ENCODE measurements at regions not wholly inside any gene's neighbourhood (a gene's known extent, or its start where the extent isn't known, plus 50 kb on each side); places are given as distances from the start of the nearest gene placed in this dataset.

GRCh38 chr13:76656500-76656899 is 229.7 kb downstream of the KCTD12 start:
- no peak overlapping the region for H3K4me3 ChIP-seq (ENCODE audit: low read depth, low read length)
- no peak for DNase-seq (ENCODE audit: low read depth)
- TF ChIP-seq CTCF (IDR thresholded peaks at IDR 0.05; ENCODE audit: low read depth, low read length, missing control alignments): no peak

GRCh38 chr13:76656056-76656455 is 230.1 kb downstream of the KCTD12 start:
- no peak for TF ChIP-seq CTCF (IDR thresholded peaks at IDR 0.05; ENCODE audit: low read depth, low read length, missing control alignments)
- no peak overlapping the region for H3K4me3 ChIP-seq (ENCODE audit: low read depth, low read length)
- no peak for DNase-seq (ENCODE audit: low read depth)

GRCh38 chr13:76654263-76654662 is 231.9 kb downstream of the KCTD12 start:
- no peak for TF ChIP-seq CTCF (IDR thresholded peaks at IDR 0.05; ENCODE audit: low read depth, low read length, missing control alignments)
- H3K4me3 ChIP-seq (ENCODE audit: low read depth, low read length): no peak overlapping the region
- DNase-seq (ENCODE audit: low read depth): no peak

- TF ChIP-seq CTCF (IDR thresholded peaks at IDR 0.05; ENCODE audit: low read depth, low read length, missing control alignments): no peak
- no peak for DNase-seq (ENCODE audit: low read depth)
- H3K4me3 ChIP-seq (ENCODE audit: low read depth, low read length): no peak overlapping the region
These were observed 234.9 kb downstream of the KCTD12 start for GRCh38 chr13:76651286-76651685.

- DNase-seq (ENCODE audit: low read depth): no peak
- no peak for TF ChIP-seq CTCF (IDR thresholded peaks at IDR 0.05; ENCODE audit: low read depth, low read length, missing control alignments)
- no peak overlapping the region for H3K4me3 ChIP-seq (ENCODE audit: low read depth, low read length)
These were observed 238.7 kb downstream of the KCTD12 start for GRCh38 chr13:76647550-76647949.

GRCh38 chr13:76646946-76647345 is 239.3 kb downstream of the KCTD12 start:
- DNase-seq (ENCODE audit: low read depth): no peak
- no peak for TF ChIP-seq CTCF (IDR thresholded peaks at IDR 0.05; ENCODE audit: low read depth, low read length, missing control alignments)
- no peak overlapping the region for H3K4me3 ChIP-seq (ENCODE audit: low read depth, low read length)

- H3K4me3 ChIP-seq (ENCODE audit: low read depth, low read length): no peak overlapping the region
- DNase-seq (ENCODE audit: low read depth): no peak
- no peak for TF ChIP-seq CTCF (IDR thresholded peaks at IDR 0.05; ENCODE audit: low read depth, low read length, missing control alignments)
These were observed 240.6 kb downstream of the KCTD12 start for GRCh38 chr13:76645632-76646031.
